Panc1 (cell line): ENCODE measurements at regions not wholly inside any gene's neighbourhood (a gene's known extent, or its start where the extent isn't known, plus 50 kb on each side); places are given as distances from the start of the nearest gene placed in this dataset.

ENCODE experiments used
- POLR2AphosphoS5 ChIP-seq: IDR thresholded peaks from 2 replicates; pipeline ENCODE4 v1.6.1; 2012; ENCODE audit warnings: mild to moderate bottlenecking, low read depth, low read length, moderate library complexity
- SIN3A ChIP-seq: IDR thresholded peaks from 2 replicates; pipeline ENCODE4 v1.6.1; 2012; ENCODE audit warnings: low read depth, mild to moderate bottlenecking, low read length, moderate library complexity, borderline replicate concordance; ENCODE audit not compliant: insufficient read depth
- TCF7L2 ChIP-seq: IDR thresholded peaks from 2 replicates; pipeline ENCODE4 v1.6.1; 2011; ENCODE audit warnings: mild to moderate bottlenecking, low read depth, low read length, inconsistent platforms
- TF ChIP-seq, protein P1 (sequence below): fragments of 450-650 bp; IDR thresholded peaks from 2 replicates; pipeline ENCODE4 v1.5.1; 2017; ENCODE audit warnings: mild to moderate bottlenecking
- TF ChIP-seq, protein P2 (sequence below), 2 experiments: IDR thresholded peaks; 2 replicates each; pipeline ENCODE4 v1.6.1; 2011 to 2012; ENCODE audit warnings: low read depth in 2 of 2, control low read depth in 1 of 2, low read length in 1 of 2, mild to moderate bottlenecking in 1 of 2, moderate library complexity in 1 of 2; ENCODE audit not compliant: insufficient read depth in 1 of 2

DNA sequence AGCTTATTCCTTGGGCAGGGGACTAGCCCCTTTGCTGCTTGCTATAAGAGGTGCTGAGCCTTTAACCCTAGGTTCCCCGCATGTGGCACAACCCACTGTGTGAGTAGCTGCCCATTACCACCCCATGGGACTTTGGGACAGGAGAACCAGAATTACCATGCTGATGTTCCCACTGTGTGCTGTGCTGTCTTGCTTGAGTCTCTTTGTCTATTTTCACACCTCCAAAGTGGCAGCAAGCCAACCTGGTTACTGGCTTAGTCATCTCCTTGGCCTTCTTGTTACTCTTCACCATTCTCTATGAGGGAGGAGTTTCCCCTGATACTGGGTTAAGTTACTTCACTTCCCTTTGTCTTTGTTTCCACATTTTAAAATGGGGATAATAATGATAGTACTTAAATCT lies 73.4 kb upstream of the ETV6 start:
- TF ChIP-seq, protein P1, sequence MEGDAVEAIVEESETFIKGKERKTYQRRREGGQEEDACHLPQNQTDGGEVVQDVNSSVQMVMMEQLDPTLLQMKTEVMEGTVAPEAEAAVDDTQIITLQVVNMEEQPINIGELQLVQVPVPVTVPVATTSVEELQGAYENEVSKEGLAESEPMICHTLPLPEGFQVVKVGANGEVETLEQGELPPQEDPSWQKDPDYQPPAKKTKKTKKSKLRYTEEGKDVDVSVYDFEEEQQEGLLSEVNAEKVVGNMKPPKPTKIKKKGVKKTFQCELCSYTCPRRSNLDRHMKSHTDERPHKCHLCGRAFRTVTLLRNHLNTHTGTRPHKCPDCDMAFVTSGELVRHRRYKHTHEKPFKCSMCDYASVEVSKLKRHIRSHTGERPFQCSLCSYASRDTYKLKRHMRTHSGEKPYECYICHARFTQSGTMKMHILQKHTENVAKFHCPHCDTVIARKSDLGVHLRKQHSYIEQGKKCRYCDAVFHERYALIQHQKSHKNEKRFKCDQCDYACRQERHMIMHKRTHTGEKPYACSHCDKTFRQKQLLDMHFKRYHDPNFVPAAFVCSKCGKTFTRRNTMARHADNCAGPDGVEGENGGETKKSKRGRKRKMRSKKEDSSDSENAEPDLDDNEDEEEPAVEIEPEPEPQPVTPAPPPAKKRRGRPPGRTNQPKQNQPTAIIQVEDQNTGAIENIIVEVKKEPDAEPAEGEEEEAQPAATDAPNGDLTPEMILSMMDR: no peak
- TF ChIP-seq, protein P2, sequence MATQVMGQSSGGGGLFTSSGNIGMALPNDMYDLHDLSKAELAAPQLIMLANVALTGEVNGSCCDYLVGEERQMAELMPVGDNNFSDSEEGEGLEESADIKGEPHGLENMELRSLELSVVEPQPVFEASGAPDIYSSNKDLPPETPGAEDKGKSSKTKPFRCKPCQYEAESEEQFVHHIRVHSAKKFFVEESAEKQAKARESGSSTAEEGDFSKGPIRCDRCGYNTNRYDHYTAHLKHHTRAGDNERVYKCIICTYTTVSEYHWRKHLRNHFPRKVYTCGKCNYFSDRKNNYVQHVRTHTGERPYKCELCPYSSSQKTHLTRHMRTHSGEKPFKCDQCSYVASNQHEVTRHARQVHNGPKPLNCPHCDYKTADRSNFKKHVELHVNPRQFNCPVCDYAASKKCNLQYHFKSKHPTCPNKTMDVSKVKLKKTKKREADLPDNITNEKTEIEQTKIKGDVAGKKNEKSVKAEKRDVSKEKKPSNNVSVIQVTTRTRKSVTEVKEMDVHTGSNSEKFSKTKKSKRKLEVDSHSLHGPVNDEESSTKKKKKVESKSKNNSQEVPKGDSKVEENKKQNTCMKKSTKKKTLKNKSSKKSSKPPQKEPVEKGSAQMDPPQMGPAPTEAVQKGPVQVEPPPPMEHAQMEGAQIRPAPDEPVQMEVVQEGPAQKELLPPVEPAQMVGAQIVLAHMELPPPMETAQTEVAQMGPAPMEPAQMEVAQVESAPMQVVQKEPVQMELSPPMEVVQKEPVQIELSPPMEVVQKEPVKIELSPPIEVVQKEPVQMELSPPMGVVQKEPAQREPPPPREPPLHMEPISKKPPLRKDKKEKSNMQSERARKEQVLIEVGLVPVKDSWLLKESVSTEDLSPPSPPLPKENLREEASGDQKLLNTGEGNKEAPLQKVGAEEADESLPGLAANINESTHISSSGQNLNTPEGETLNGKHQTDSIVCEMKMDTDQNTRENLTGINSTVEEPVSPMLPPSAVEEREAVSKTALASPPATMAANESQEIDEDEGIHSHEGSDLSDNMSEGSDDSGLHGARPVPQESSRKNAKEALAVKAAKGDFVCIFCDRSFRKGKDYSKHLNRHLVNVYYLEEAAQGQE (IDR thresholded peaks at IDR 0.05; ENCODE audit: insufficient read depth in 1 of 2, low read depth in 2 of 2, low read length in 1 of 2): no peak
- no peak for TF ChIP-seq SIN3A
- no peak for TF ChIP-seq POLR2AphosphoS5
- no peak for TF ChIP-seq TCF7L2
